K562 (cell line): ENCODE measurements at regions not wholly inside any gene's neighbourhood (a gene's known extent, or its start where the extent isn't known, plus 50 kb on each side); places are given as distances from the start of the nearest gene placed in this dataset.

Experiments used
- ATAC-seq: fragments of 200-7000 bp; cut with Tn5 transposase; 3 replicates; pipeline ENCODE4 v1.9.1; 2020; ENCODE audit warnings: moderate library complexity
- BruUV-seq: library from RNA; stranded (reverse); fragments of 400-500 nt; replicated peaks from 2 replicates; lab custom pipeline; 2021; lab: Mats Ljungman, UMichigan
- CTCF ChIA-PET: fragments of 300-600 bp; formaldehyde crosslinking; extraction: SDS; loops from one replicate; lab custom pipeline; 2021; ENCODE audit warnings: low intra/inter-chr PET ratio; lab: Yijun Ruan, JAX
- POLR2A ChIA-PET: fragments of 300-600, 350-650 bp; sonication (Branson Sonifier 250); formaldehyde crosslinking; extraction: SDS; loops from one replicate; lab custom pipeline; 2021; ENCODE audit warnings: antibody characterized with exemption, inconsistent platforms; lab: Yijun Ruan, JAX
- DNase-seq, 4 experiments: peaks; one replicate each; pipeline versions ENCODE4 v3.0.0 to v3.0.0-alpha.2; 2011 to 2018; ENCODE audit warnings: low spot score in 3 of 4, mixed read lengths in 3 of 4; ENCODE audit errors: extremely low read depth in 1 of 4
- FAIRE-seq: peaks from 2 replicates; lab custom pipeline; 2011; peaks lifted over from hg19 to GRCh38; lab: Jason Lieb, UNC
- H2AFZ ChIP-seq: 2 replicates; pipeline ENCODE4 v1.6.0; 2011; ENCODE audit warnings: low read depth, low read length, control low read depth, inconsistent platforms
- H3K27ac ChIP-seq: fragments of 200-600 bp; 3 replicates; pipeline ENCODE4 v1.8.0; 2011; ENCODE audit warnings: low read depth, mild to moderate bottlenecking, control low read depth, inconsistent platforms, low read length, moderate library complexity, mixed read lengths; ENCODE audit errors: extremely low read depth
- H3K27me3 ChIP-seq, 2 experiments: fragments of 300-600 bp in 1 of 2; 2 replicates in 1 of 2; 3 replicates in 1 of 2; pipeline versions ENCODE4 v1.6.0 to v1.8.0; 2011; ENCODE audit warnings: inconsistent platforms in 2 of 2, low read length in 2 of 2, mild to moderate bottlenecking in 1 of 2, mixed read lengths in 1 of 2, moderate library complexity in 1 of 2; ENCODE audit not compliant: control insufficient read depth in 2 of 2, insufficient read depth in 2 of 2
- H3K36me3 ChIP-seq: fragments of 300-600 bp; 3 replicates; pipeline ENCODE4 v1.8.0; 2011; ENCODE audit warnings: mild to moderate bottlenecking, low read length, inconsistent platforms; ENCODE audit not compliant: control insufficient read depth, insufficient read depth
- H3K4me1 ChIP-seq, 2 experiments: fragments of 200-600 bp in 1 of 2; replicated peaks in 1 of 2; 2 replicates in 1 of 2; 3 replicates in 1 of 2; pipeline versions ENCODE4 v1.5.1 to v1.8.0; 2011; ENCODE audit warnings: inconsistent platforms in 2 of 2, low read length in 2 of 2, mild to moderate bottlenecking in 1 of 2, mixed read lengths in 1 of 2, moderate library complexity in 1 of 2; ENCODE audit not compliant: control insufficient read depth in 2 of 2, insufficient read depth in 2 of 2
- H3K4me2 ChIP-seq: 2 replicates; pipeline ENCODE4 v1.6.1; 2011; ENCODE audit warnings: low read length, control low read depth, inconsistent platforms, mixed read lengths; ENCODE audit not compliant: insufficient read depth
- H3K4me3 ChIP-seq: fragments of 200-600 bp; sonication (generic), shearing (Covaris generic); 2 replicates; pipeline ENCODE4 v1.5.1; 2016; ENCODE audit warnings: control low read depth, inconsistent platforms
- H3K79me2 ChIP-seq: fragments of 200-600 bp; 3 replicates; pipeline ENCODE4 v1.8.0; 2011; ENCODE audit warnings: low read length, inconsistent platforms; ENCODE audit not compliant: control insufficient read depth, insufficient read depth
- H3K9ac ChIP-seq, 2 experiments: 2 replicates each; pipeline versions ENCODE4 v1.6.0 to v1.6.1; 2011; ENCODE audit warnings: low read depth in 2 of 2, low read length in 2 of 2, control low read depth in 1 of 2, inconsistent platforms in 1 of 2, mild to moderate bottlenecking in 1 of 2, mixed read lengths in 1 of 2; ENCODE audit not compliant: insufficient read depth in 1 of 2
- H3K9me1 ChIP-seq: one replicate; pipeline ENCODE4 v1.6.0; 2011; ENCODE audit warnings: inconsistent platforms, mild to moderate bottlenecking, low read length, moderate library complexity; ENCODE audit not compliant: control insufficient read depth, insufficient read depth
- H3K9me3 ChIP-seq: replicated peaks from 2 replicates; pipeline ENCODE4 v1.5.1; 2011; ENCODE audit warnings: low read depth, low read length, inconsistent platforms; ENCODE audit not compliant: control insufficient read depth, insufficient read depth
- H4K20me1 ChIP-seq: replicated peaks from 2 replicates; pipeline ENCODE4 v1.6.1; 2011; ENCODE audit warnings: low read length, inconsistent platforms, mixed read lengths; ENCODE audit not compliant: control insufficient read depth, insufficient read depth
- ATF6 ChIP-seq: sonication (generic); formaldehyde crosslinking; IDR thresholded peaks from 2 replicates; pipeline ENCODE4 v1.4.0; 2020; ENCODE audit warnings: mild to moderate bottlenecking, missing genetic modification reagents
- CBX3 ChIP-seq, 2 experiments: IDR thresholded peaks; 1 replicate in 1 of 2; 2 replicates in 1 of 2; pipeline ENCODE4 v1.6.1; 2012; ENCODE audit warnings: inconsistent platforms in 2 of 2, low read length in 2 of 2, borderline replicate concordance in 1 of 2, control low read depth in 1 of 2
- MED1 ChIP-seq: sonication (generic); formaldehyde crosslinking; IDR thresholded peaks from 2 replicates; pipeline ENCODE4 v1.8.1; 2023; ENCODE audit warnings: missing genetic modification reagents, borderline replicate concordance
- ZNF707 ChIP-seq: fragments of 250-450 bp; sonication (Bioruptor Pico); conservative IDR thresholded peaks from 2 replicates; pipeline ENCODE4 v1.8.0; 2022; ENCODE audit warnings: inconsistent platforms, mild to moderate bottlenecking, moderate library complexity
- ZNF785 ChIP-seq: fragments of 250-450 bp; sonication (Bioruptor Pico); IDR thresholded peaks from 2 replicates; pipeline ENCODE4 v1.4.0; 2020; ENCODE audit warnings: mild to moderate bottlenecking
- ZSCAN29 ChIP-seq: fragments of 450-650 bp; IDR thresholded peaks from 2 replicates; pipeline ENCODE4 v1.6.1; 2017
- WGBS: fragments of 100-300 bp; shearing (Covaris generic); methylation state at CpG from one replicate; pipeline ENCODE4 v1.1.6; 2016; ENCODE audit warnings: low coverage, mixed read lengths; ENCODE audit not compliant: insufficient coverage; ENCODE audit errors: missing lambda C conversion rate; 5-methylcytosine and 5-hydroxymethylcytosine counted together
- in situ Hi-C: fragments of 300-500 bp; cut with MboI; formaldehyde crosslinking; loops from 4 replicates; pipeline ENCODE4 v1.15.0; 2018; ENCODE audit warnings: inconsistent platforms, mixed read lengths
- intact Hi-C: fragments of 100-400 bp; cut with micrococcal nuclease; formaldehyde crosslinking; loops from 2 replicates; pipeline ENCODE4 v1.14.2; 2022

GRCh38 chr7:79741684-79742083 lies 288.2 kb upstream of the MAGI2 start:
- H2AFZ ChIP-seq, result no peak overlapping the region
- in situ Hi-C loops (no loop called here), intact Hi-C loops (no loop called here)
- no peaks in the 10 kb centered on the region for H3K79me2 ChIP-seq
- no peaks in the 10 kb centered on the region for H4K20me1 ChIP-seq
- no peak overlapping the region for H3K9ac ChIP-seq
- 0% methylated on average over 3 of the region's 3 CpGs for WGBS
- H3K27ac ChIP-seq, result no peak overlapping the region
- no peaks in the 10 kb centered on the region for H3K9me3 ChIP-seq
- H3K36me3 ChIP-seq, result no peaks in the 10 kb centered on the region
- ChIA-PET CTCF (no interaction called here), POLR2A (no interaction called here)
- no peak overlapping the region for H3K4me3 ChIP-seq
- DNase-seq (no peak), ATAC-seq (no peak), FAIRE-seq (no peak)
- no peak overlapping the region for H3K4me2 ChIP-seq
- no peaks in the 10 kb centered on the region for H3K9me1 ChIP-seq
- TF ChIP-seq MED1 (no peak), ZNF707 (CRISPR knock-in tag) (no peak), ATF6 (CRISPR knock-in tag) (no peak), CBX3 (IDR thresholded peaks at IDR 0.05; ENCODE audit: borderline replicate concordance in 1 of 2, low read length in 2 of 2) (no peak), ZSCAN29 (no peak), ZNF785 (no peak)
- no peaks in the 10 kb centered on the region for H3K27me3 ChIP-seq
- no TSS peak for BruUV-seq
- no peaks in the 10 kb centered on the region for H3K4me1 ChIP-seq
